GM23248 (cell line): ENCODE measurements at regions not wholly inside any gene's neighbourhood (a gene's known extent, or its start where the extent isn't known, plus 50 kb on each side); places are given as distances from the start of the nearest gene placed in this dataset.

Experiments used
- EZH2 ChIP-seq: fragments of 200-600 bp; sonication (generic); IDR thresholded peaks from 2 replicates; pipeline ENCODE4 v1.6.1; 2018; ENCODE audit warnings: antibody characterized with exemption, mild to moderate bottlenecking; ENCODE audit not compliant: insufficient read depth, poor library complexity, severe bottlenecking
- EZH2phosphoT487 ChIP-seq: fragments of 200-600 bp; sonication (generic); IDR thresholded peaks from 2 replicates; pipeline ENCODE4 v1.6.1; 2018; ENCODE audit warnings: antibody characterized with exemption, moderate library complexity, mild to moderate bottlenecking, low read depth; ENCODE audit not compliant: insufficient read depth

GRCh38 chr5:29822521-29822920, 1371.0 kb upstream of the CDH6 start:
- TF ChIP-seq EZH2: no peak
- no peak for TF ChIP-seq EZH2phosphoT487
